ENCODE measurements at regions not wholly inside any gene's neighbourhood (a gene's known extent, or its start where the extent isn't known, plus 50 kb on each side); places are given as distances from the start of the nearest gene placed in this dataset.

- TF ChIP-seq ZBTB34 (CRISPR knock-in tag; IDR thresholded peaks at IDR 0.05) (no peak), C11orf30 (IDR thresholded peaks at IDR 0.05; ENCODE audit: low read depth) (no peak), ZNF140 (CRISPR knock-in tag; IDR thresholded peaks at IDR 0.05) (no peak), RAD21 (CRISPR knock-in tag; conservative IDR thresholded peaks at IDR 0.05 in 1 of 2, IDR thresholded peaks at IDR 0.05 in 1 of 2) (peak in 1 of 2 experiments; percentile 10; a peak in 1 of 4 replicates), SIN3A (IDR thresholded peaks at IDR 0.05; ENCODE audit: borderline replicate concordance in 2 of 2, control insufficient read depth in 1 of 2, low read depth in 2 of 2, low read length in 2 of 2) (no peak), TAF7 (tag; IDR thresholded peaks at IDR 0.05) (no peak), ZNF766 (CRISPR knock-in tag; conservative IDR thresholded peaks at IDR 0.05) (peak; percentile 47; the same call in 1 of the 2 replicates), NFE2 (IDR thresholded peaks at IDR 0.05; ENCODE audit: low read depth) (no peak), IRF2 (CRISPR knock-in tag; IDR thresholded peaks at IDR 0.05) (no peak), FOS (IDR thresholded peaks at IDR 0.05; ENCODE audit: extremely low read depth, insufficient read length) (no peak), STAT5B (CRISPR knock-in tag; IDR thresholded peaks at IDR 0.05) (no peak), SMC3 (conservative IDR thresholded peaks at IDR 0.05; ENCODE audit: insufficient read depth, low read depth, low read length) (no peak), ZKSCAN8 (CRISPR knock-in tag; IDR thresholded peaks at IDR 0.05) (peak; percentile 38; the same call in 1 of the 2 replicates), NUFIP1 (IDR thresholded peaks at IDR 0.05; ENCODE audit: partially characterized antibody) (no peak)
- TF ChIP-seq, protein P1, sequence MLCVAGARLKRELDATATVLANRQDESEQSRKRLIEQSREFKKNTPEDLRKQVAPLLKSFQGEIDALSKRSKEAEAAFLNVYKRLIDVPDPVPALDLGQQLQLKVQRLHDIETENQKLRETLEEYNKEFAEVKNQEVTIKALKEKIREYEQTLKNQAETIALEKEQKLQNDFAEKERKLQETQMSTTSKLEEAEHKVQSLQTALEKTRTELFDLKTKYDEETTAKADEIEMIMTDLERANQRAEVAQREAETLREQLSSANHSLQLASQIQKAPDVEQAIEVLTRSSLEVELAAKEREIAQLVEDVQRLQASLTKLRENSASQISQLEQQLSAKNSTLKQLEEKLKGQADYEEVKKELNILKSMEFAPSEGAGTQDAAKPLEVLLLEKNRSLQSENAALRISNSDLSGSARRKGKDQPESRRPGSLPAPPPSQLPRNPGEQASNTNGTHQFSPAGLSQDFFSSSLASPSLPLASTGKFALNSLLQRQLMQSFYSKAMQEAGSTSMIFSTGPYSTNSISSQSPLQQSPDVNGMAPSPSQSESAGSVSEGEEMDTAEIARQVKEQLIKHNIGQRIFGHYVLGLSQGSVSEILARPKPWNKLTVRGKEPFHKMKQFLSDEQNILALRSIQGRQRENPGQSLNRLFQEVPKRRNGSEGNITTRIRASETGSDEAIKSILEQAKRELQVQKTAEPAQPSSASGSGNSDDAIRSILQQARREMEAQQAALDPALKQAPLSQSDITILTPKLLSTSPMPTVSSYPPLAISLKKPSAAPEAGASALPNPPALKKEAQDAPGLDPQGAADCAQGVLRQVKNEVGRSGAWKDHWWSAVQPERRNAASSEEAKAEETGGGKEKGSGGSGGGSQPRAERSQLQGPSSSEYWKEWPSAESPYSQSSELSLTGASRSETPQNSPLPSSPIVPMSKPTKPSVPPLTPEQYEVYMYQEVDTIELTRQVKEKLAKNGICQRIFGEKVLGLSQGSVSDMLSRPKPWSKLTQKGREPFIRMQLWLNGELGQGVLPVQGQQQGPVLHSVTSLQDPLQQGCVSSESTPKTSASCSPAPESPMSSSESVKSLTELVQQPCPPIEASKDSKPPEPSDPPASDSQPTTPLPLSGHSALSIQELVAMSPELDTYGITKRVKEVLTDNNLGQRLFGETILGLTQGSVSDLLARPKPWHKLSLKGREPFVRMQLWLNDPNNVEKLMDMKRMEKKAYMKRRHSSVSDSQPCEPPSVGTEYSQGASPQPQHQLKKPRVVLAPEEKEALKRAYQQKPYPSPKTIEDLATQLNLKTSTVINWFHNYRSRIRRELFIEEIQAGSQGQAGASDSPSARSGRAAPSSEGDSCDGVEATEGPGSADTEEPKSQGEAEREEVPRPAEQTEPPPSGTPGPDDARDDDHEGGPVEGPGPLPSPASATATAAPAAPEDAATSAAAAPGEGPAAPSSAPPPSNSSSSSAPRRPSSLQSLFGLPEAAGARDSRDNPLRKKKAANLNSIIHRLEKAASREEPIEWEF (CRISPR knock-in tag; IDR thresholded peaks at IDR 0.05): no peak
- TF ChIP-seq, protein P2, sequence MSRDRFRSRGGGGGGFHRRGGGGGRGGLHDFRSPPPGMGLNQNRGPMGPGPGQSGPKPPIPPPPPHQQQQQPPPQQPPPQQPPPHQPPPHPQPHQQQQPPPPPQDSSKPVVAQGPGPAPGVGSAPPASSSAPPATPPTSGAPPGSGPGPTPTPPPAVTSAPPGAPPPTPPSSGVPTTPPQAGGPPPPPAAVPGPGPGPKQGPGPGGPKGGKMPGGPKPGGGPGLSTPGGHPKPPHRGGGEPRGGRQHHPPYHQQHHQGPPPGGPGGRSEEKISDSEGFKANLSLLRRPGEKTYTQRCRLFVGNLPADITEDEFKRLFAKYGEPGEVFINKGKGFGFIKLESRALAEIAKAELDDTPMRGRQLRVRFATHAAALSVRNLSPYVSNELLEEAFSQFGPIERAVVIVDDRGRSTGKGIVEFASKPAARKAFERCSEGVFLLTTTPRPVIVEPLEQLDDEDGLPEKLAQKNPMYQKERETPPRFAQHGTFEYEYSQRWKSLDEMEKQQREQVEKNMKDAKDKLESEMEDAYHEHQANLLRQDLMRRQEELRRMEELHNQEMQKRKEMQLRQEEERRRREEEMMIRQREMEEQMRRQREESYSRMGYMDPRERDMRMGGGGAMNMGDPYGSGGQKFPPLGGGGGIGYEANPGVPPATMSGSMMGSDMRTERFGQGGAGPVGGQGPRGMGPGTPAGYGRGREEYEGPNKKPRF (IDR thresholded peaks at IDR 0.05; ENCODE audit: low read depth, low read length): no peak
- TF ChIP-seq, protein P3, sequence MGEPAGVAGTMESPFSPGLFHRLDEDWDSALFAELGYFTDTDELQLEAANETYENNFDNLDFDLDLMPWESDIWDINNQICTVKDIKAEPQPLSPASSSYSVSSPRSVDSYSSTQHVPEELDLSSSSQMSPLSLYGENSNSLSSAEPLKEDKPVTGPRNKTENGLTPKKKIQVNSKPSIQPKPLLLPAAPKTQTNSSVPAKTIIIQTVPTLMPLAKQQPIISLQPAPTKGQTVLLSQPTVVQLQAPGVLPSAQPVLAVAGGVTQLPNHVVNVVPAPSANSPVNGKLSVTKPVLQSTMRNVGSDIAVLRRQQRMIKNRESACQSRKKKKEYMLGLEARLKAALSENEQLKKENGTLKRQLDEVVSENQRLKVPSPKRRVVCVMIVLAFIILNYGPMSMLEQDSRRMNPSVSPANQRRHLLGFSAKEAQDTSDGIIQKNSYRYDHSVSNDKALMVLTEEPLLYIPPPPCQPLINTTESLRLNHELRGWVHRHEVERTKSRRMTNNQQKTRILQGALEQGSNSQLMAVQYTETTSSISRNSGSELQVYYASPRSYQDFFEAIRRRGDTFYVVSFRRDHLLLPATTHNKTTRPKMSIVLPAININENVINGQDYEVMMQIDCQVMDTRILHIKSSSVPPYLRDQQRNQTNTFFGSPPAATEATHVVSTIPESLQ (CRISPR knock-in tag; IDR thresholded peaks at IDR 0.05): no peak
Measured at GRCh38 chrX:65601530-65602220, 65.8 kb upstream of the MSN start (continued).
